Ureter (tissue), 1 donor: ENCODE measurements at regions not wholly inside any gene's neighbourhood (a gene's known extent, or its start where the extent isn't known, plus 50 kb on each side); places are given as distances from the start of the nearest gene placed in this dataset.

Experiments
- DNase-seq: peaks from one replicate; pipeline ENCODE4 v3.0.0-alpha.2; 2020; ENCODE audit warnings: low spot score
- donor health status: DM: yes; HTN: yes; CAD: no.

GRCh38 chrX:794311-794710, 163.7 kb downstream of the SHOX start:
- DNase-seq, result no peak

DNA sequence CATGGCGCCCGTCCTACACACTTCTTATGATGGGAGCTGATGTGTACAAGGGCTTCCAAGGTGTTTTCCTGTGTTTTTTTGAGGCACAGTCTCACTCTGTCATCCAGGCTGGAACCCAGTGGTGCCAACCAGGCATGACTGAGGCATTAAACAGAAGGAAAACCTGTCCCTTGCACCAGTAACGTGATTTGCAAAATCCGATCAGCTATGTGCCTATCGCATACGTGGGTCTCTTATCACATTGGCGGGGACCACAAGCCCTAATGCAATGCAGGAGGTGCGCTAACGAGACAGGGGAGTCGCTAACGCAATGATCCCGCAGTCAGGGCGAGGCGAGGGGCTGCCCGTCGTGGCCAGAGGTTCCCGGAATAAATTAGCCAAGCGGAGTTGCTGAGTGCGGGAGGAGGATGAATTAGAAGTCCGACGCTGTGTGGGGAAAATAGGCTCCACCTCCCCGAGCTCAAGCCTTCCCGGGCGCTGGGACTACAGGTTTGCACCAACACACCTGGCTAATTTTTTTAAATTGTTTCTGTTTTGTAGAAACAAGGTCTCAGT, 162.7 kb downstream of the SHOX start:
- peak; percentile 32 for DNase-seq

- DNase-seq, result peak; percentile 6
These were observed 161.0 kb downstream of the SHOX start for GRCh38 chrX:791479-792034.

DNA sequence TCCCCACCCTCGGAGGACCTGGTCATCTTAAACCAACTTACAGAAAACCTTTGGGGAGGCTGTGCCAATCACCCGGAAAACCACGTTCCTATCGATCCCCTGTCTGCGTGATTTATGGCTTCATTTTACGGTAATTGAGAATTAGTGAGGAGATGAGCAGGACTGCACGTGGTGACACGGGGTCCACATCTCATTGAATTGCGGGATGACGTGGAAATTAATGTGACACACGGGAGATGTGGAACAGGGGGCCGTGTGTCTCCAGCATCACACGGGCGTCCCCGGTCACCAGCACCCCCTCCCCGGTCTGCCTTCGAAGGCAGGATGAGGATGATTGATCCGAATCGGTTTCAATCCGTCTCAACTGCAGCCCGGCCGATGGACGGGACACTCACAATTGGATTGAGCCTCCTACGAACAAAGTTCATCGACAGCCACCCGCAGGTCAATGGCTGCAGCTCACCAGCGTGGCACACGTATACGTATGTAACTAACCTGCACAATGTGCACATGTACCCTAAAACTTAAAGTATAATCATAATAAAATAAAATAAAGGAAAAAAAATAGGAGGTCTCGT, 160.3 kb downstream of the SHOX start:
- no peak for DNase-seq

GRCh38 chrX:790041-790506, 159.5 kb downstream of the SHOX start:
- no peak for DNase-seq

DNA sequence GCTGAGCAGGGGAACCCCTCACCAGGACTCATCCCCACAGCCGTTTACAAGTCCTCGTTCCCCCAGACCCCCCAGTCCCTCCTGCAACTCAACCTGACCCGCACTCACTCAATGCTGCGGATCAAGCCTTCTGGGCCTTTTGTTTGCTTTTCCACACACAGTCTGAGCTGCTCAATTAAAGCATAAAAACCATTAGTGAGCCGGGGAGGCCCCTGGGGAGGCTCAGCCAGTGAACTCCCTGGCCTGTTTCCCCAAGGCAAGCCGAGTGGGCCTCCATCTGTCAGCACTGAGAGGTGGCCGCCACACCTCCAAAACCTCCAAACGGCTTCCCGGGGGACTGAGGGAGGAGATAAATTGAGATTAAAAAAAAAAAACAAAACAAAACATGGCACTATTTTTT, 158.5 kb downstream of the SHOX start:
- peak; percentile 5 for DNase-seq

DNA sequence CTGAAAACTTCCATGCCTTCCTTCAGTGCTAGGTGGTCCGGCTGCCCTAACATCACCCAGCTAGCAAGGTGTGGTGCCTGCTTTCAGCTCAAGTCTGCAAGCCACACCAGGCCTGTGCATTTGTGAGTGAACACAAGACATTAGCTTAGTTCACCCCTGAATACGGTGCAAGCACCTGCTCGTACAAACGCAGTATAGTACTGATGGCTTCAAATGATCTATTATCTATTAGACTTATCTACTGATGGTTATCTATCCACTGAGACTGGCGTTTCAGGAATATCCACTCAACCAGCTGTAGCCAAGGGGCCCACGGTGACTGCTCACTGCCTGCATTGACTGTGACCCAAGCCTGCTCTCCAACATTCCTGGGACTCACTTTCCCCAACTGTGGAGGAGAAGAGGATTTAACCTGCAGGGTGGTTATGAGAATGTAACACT, 155.9 kb downstream of the SHOX start:
- no peak for DNase-seq

- DNase-seq, result no peak
These were observed 154.2 kb downstream of the SHOX start for GRCh38 chrX:784829-785228.

DNA sequence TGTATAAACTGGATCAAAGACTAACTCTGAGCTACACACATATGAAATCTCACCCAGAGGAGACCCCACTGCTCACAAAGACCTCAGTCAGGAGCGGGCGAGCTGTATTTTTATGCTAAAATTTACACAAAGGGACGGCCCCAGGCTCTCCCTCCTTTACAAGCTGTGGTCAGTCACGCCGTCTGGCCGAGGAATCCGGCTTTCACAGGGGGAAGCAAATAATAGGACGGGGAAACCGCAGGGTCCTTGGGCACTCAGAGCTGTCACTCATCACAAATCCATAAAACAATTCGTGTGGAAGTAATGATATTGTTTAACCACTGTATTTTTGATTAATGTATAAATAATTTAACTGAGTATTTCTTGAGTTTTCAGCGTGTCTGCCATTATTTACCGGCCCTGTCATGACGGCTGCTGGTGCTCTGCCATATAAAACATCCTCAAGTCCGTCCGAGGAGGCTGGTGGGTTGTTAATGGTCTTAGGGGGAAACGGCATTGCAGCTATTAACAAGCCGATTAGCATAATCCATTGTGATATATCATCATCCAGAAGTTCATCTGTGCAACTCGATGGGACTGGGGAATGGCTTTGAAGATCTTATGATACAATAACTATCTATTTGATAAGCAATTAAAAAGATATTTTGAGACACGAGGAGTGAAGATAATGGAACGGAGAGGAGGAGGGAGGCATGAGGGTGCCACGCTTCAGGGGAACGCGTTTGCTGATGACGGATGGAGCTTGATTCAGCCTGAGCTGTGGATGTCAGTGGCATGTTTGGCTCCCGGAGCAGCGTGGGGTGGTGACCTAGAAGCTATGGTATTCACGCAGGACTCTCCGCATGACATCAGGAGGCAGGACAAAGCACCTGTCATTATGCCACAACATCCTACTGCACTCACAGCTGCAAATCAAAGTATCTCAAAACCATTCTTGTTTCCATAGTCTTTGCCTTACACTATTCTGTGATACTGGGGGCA, 150.9 kb downstream of the SHOX start:
- DNase-seq, result no peak

- peak; percentile 64 for DNase-seq
These were observed 146.1 kb downstream of the SHOX start for GRCh38 chrX:776529-777230.

- no peak for DNase-seq
These were observed 145.5 kb downstream of the SHOX start for GRCh38 chrX:776061-776460.

- no peak for DNase-seq
These were observed 143.9 kb downstream of the SHOX start for GRCh38 chrX:774536-774935.

- no peak for DNase-seq
These were observed 142.9 kb downstream of the SHOX start for GRCh38 chrX:773292-774025.

DNA sequence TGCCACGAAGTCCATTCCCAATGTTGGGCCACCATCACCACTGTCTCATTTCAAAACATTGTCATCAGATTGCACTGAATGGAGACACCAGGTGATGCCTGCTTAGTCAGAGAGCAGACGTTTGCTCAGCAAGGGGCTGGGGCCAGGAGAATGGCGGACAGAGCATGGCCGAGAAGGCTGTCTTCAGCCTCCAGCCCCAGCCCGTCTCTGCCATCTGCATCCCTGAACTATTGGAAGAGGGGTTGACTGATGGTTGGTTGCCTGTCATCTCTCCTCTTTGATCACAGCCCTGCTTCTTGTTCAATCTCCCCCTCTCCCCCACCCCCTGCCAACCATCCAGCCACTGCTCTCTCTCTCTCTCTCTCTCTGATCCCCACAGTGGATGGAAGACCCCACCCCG, 140.9 kb downstream of the SHOX start:
- DNase-seq, result no peak

DNA sequence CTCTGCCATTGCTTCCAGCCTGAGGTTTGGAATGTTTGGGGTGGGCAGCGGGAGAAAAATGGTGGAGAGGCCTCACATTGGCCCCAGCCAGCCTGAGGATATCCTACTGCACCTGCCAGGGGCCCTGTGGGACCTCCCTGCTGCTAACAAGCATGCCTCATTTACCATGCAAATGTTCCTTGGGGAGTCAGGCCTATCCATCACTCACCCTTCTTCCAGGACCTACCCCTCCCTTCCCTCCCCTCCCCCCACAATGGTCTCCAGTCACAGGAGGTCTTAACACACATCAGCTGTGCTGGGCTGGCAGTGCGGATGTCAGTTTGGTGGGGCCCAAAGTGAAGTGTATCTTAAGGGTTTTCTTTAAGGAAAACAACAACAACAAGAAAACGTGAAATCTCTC, 139.2 kb downstream of the SHOX start:
- no peak for DNase-seq

DNA sequence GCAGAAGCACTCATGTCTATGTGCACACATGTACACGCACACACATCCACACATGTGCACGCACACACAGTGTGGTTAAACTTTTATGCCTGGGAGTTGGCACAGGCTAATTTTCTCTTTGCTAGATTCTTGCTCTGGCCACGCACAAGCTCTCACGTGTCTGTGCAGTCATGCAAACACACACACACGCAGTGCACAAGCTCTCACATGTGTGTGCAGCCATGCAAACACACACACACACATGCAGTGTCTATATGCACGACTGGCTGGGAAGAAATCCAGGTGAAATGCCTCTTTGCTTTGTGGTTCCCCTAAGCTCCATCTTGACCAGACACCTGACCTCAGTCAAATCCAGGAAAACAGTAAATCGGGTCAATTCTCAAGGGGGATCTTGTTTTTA, 138.0 kb downstream of the SHOX start:
- no peak for DNase-seq

DNA sequence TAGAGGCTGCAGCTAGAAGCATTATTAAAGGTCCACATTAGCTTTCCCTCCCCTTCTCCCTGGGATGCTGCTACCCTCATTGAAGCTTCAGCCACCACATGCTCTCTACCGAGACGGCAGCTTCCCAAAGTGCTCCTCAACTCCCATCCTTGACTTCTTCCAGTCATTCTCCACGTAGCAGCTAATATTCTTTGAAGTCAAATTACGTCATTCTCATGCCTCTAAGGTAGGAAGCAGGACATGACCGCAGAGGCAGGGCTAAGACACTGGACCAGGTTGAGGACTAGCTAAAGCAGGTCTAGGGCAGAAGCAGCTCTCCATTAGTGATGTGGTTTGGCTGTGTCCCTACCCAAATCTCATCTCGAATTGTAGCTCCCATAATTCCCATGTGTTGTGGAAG, 128.3 kb downstream of the SHOX start:
- DNase-seq, result no peak

DNA sequence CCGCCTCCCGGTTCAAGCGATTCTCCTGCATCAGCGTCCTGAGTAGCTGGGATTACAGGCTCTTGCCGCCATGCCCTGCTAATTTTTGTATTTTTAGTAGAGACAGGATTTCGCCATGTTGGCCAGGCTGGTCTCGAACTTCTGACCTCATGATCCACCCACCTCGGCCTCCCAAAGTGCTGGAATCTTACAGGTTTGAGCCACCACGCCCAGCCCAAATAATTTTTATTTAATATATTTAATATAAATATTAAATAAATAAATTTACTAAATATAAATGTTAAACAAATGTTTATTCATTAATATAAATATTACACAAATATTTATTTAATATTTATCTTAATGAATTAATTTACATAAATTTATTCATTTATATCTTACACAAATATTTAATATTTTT, 120.2 kb downstream of the SHOX start:
- DNase-seq, result no peak

- no peak for DNase-seq
These were observed 119.7 kb downstream of the SHOX start for GRCh38 chrX:750263-750662.

GRCh38 chrX:747176-747575, 116.6 kb downstream of the SHOX start:
- peak; percentile 5 for DNase-seq

GRCh38 chrX:739611-740010, 109.0 kb downstream of the SHOX start:
- no peak for DNase-seq
